Heart left ventricle (tissue), 13 donors: ENCODE measurements at regions not wholly inside any gene's neighbourhood (a gene's known extent, or its start where the extent isn't known, plus 50 kb on each side); places are given as distances from the start of the nearest gene placed in this dataset.

Experiments used
- POLR2A ChIP-seq, 2 donors: fragments of 450-650 bp; IDR thresholded peaks; one replicate each; pipeline ENCODE4 v1.6.1; 2017; ENCODE audit warnings: antibody characterized with exemption in 2 of 2, mild to moderate bottlenecking in 2 of 2, moderate library complexity in 2 of 2
- TF ChIP-seq, protein P1 (sequence below), 12 donors: fragments of 200-600 bp; sonication (generic) in 4 of 12; IDR thresholded peaks; one replicate each; pipeline versions ENCODE4 v1.5.0 to v1.8.0; 2018 to 2022; ENCODE audit warnings: antibody characterized with exemption in 12 of 12, mild to moderate bottlenecking in 5 of 12
- donor health status: ischemic (EF 13 %, LVEDD 7.1; RV severe dilation, severe dysfunction).
- donor health status: DM: no; HTN: yes; CAD: no.
- donor health status: DM: no; HTN: no; CAD: no.
- donor health status: ischemic (EF 25% LVEDD 6.9; RV normal size, moderate dysfunction).
- donor health status: ischemic (EF 25% LVEDD 5.7; RV mildly dilated, moderate dysfunction).
- donor health status: ischemic (EF 35%, LVEDD 5.7; RV mildly dilated, moderate dysfunction).
- donor health status: nonischemic (EF 11% LVEDD 7.7; RV severe dilation, severe dysfunction).
- donor health status: DM: yes; HTN: yes; CAD: no.
- donor health status: PGD.
- donor health status: ischemic (EF 29% LVEDD 5.4; RV normal size, mild dysfunction).
- donor health status: nonischemic (EF 23%, LVEDD 6.1; RV moderate dilation, normal function).

DNA sequence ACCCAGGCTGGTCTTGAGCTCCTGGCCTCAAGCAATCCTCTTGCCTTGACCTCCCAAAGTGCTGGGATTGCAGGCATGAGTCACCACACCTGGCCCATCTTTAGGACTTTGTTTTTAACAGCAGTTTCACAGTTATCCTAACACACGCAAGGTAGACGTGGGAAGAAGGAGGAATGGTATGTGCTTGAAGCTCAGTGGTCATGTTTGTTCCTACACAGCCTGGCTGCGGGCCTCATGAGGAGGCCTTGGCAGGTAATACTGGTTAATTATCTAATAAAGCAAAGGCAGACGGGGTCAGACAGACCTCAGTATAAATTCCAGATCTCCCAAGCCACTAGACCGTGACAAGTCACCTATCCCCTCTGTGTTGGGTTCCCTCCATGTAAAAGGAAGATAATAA is 271.8 kb downstream of the PCNX1 start:
- TF ChIP-seq, protein P1, sequence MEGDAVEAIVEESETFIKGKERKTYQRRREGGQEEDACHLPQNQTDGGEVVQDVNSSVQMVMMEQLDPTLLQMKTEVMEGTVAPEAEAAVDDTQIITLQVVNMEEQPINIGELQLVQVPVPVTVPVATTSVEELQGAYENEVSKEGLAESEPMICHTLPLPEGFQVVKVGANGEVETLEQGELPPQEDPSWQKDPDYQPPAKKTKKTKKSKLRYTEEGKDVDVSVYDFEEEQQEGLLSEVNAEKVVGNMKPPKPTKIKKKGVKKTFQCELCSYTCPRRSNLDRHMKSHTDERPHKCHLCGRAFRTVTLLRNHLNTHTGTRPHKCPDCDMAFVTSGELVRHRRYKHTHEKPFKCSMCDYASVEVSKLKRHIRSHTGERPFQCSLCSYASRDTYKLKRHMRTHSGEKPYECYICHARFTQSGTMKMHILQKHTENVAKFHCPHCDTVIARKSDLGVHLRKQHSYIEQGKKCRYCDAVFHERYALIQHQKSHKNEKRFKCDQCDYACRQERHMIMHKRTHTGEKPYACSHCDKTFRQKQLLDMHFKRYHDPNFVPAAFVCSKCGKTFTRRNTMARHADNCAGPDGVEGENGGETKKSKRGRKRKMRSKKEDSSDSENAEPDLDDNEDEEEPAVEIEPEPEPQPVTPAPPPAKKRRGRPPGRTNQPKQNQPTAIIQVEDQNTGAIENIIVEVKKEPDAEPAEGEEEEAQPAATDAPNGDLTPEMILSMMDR (IDR thresholded peaks at IDR 0.05): no peak
- TF ChIP-seq POLR2A (IDR thresholded peaks at IDR 0.05): no peak
